PC-9 (cell line): ENCODE measurements at regions not wholly inside any gene's neighbourhood (a gene's known extent, or its start where the extent isn't known, plus 50 kb on each side); places are given as distances from the start of the nearest gene placed in this dataset.
"Not testable (repeated sequence)": the region's sequence is repeated elsewhere in the genome, so short reads cannot be mapped to it uniquely, and the experiment has no call there.

Experiments used
- CTCF ChIP-seq: fragments of 200-600 bp; sonication (generic); conservative IDR thresholded peaks from 2 replicates; pipeline ENCODE4 v1.6.1; 2017; ENCODE audit warnings: mixed run types, antibody characterized with exemption, mild to moderate bottlenecking, moderate library complexity
- EZH2 ChIP-seq: fragments of 200-600 bp; sonication (generic); IDR thresholded peaks from 2 replicates; pipeline ENCODE4 v1.8.0; 2017; ENCODE audit warnings: antibody characterized with exemption, low read depth

- not testable (repeated sequence) for TF ChIP-seq CTCF, EZH2
Measured at GRCh38 chr21:36231444-36231843, 74.8 kb downstream of the DOP1B start.
